ENCODE measurements at regions not wholly inside any gene's neighbourhood (a gene's known extent, or its start where the extent isn't known, plus 50 kb on each side); places are given as distances from the start of the nearest gene placed in this dataset.
"Not testable (repeated sequence)": the region's sequence is repeated elsewhere in the genome, so short reads cannot be mapped to it uniquely, and the experiment has no call there.

- DNase-seq: no peak
Observed at GRCh38 chr11:134612140-134613030, 200.3 kb upstream of the B3GAT1 start.

DNA sequence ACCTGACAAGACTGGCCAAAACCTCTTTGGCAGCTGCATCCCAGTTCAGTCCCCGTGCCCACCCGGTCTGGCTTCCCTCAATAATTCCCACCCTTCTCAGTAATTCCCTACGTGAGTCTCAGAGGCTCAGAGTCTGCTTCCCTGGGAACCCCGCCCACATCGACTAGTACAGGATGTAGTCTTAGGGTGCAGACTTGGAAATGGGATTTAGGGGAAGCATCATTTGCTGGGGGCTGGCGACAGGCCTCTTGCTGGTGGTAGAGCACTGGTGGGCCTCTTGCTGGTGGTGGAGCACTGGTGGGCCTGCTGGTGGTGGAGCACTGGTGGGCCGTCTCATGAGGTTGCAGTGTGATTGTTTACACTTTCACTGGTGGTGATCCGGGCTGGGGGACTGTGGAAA, 199.5 kb upstream of the B3GAT1 start:
- no peak for DNase-seq

- no peak for DNase-seq
Observed at GRCh38 chr11:134610116-134610910, 198.3 kb upstream of the B3GAT1 start.

DNA sequence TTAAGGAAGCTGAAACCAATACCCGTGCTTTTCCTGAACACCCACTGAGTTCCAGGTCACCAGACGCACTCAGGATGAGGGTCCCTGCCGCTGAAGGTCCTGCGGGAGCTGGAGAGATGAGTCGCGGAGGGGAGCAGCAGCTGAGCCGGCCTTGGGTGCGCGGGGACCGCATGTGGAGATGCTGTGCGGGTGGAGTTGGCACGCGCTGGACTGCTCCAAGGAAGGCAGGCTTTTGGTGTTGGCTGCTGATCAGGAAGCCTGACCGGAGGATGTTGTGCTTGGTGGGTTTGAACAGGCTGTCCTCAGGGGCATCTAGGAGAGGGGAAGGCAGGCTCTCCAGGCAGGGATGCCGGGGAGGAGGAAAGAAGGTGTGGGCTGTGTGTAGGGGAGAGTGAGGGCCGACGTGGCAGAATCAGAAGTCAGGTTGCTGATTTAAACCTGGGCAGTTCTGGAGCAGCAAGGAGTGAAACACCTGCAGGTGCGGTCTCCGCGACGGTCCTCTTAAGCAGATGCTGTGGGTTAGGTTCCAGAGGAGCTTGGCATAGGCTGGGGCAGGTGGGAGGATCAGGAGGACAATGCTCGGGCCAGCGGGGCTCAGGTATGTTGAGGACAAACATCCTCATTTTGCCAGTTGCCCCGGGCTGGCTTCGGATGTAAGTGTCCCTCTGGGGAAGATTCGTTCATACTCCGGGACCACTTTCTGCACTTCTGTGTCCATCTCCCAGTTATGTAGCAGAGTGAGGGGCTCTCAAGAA, 197.5 kb upstream of the B3GAT1 start:
- DNase-seq: no peak

DNA sequence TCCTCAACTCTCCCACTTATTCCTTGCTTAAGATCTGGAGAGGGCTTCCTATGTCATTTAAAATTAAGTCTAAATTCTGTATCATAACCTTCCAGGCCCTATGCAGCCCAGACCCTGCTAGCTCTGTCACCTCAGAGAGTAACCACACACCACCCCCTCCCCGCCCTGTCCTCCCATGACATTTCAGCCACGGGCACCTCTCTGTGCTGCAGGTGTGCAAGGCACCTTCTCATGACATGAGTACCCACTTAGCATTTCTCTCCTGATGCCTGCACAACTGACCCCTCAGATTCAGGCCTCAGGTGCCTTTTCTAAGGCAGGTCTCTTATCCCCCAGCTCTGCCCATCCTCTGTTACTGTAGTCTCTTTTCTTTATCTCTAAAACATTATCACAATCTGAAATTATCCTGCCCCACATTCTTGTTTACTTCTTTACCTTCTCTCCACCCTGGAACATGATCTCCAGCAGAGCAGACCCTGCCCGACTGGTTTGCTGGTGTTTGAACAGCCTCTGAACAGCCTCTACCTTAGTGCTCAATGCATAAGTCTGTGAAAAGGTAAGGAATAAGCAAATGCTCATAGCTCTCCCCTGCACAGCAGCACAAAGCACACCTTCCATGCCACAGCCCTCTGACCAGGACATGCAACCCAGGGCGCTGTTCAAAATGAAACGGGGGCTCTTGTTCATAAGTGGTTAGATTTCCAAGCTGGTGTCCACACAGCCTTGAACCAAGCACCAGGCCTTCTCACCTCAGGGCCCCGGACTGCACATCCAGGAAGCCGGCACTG, 196.1 kb upstream of the B3GAT1 start:
- DNase-seq: no peak

- no peak for DNase-seq
Observed at GRCh38 chr11:134606251-134606650, 194.2 kb upstream of the B3GAT1 start.

GRCh38 chr11:134604886-134605285, 192.8 kb upstream of the B3GAT1 start:
- no peak for DNase-seq

DNA sequence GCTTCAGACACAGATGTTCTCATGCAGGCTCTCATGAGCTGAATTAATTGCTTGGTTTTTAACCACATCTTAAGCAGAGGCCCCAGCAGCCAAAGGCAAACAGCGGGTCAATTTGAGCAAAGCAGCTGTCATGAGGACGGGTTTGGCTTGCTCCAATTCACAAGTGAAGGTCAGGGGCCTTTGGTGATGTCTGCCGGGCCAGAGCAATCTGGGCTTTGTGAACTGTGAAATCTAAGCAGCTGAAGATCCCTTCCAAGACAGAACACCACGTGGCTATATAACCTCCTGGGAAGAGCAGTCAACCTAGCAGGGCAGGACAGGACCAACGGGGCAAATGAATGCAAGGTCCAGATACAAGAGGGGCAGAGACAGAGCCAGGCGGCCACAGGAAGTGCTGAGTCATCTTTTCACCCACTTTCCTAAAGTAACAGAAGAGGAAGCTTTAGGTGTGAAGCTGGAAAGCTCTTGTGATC, 187.3 kb upstream of the B3GAT1 start:
- DNase-seq: no peak

DNA sequence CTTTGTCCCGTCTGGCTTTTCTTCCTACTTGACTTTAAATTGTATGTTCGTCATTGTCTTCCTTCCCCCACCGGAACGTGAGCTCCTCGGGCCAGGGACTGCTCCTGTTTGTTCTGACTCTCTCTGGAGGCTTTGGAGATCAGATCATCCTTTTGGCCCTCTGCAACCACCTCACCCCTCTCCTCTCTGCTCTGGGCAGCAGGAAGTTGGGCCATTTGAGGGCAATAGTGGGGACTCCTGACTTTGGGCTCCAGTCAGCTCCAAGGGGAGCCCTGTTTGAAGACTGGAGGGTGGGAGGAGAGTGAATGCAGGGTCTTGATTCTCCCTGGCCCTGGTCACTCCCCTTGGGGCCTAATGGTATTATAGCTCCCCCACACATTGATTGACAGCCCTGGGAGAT, 186.3 kb upstream of the B3GAT1 start:
- DNase-seq: no peak

- DNase-seq: no peak
Observed at GRCh38 chr11:134597452-134597851, 185.4 kb upstream of the B3GAT1 start.

DNA sequence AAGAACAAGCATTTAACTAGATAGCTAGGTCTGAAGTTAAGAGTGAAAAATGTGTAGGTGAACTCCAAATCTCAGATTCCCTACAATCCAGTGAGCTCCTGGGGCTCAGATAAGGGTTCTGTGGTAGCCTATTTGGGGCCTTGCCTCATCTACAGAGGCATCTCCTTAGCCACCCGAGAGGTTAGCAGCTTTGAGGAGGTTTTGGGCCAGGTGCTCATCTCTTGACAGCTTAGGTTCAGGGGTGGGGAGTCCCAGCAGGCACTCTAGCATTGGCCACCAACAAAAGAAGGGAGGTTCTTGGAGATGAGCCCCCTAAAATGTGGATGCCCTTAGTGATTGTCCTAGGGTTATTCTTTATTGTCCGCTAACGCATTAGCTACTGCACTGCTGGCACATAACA, 184.4 kb upstream of the B3GAT1 start:
- DNase-seq: no peak

DNA sequence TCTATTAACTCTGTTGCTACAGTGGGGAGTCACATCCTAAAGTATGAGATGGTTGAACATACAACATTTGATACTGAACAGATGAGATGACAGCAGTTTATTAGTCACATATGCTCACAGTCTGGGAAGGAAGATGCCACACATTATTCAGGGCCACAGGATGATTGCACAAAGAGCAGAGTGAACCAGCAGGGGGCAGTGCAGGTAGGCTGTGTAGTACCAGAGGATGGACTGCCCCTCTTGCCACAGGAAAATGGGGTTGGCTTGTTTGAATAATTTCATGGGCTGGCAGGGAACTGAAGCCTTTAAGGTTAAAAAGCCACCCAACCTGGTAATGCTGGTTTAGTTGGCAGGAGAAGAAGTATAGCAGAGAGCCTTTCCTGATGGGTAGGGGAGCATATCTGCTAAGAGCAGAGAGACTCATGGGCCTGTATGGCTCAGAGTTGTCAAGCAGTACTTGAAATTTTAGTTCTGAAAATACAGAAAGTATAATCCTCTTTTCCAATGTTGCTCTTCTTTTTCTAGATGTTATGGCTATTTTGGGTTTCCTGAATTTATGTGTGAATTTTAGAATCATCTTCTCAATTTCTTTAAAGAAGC, 180.4 kb upstream of the B3GAT1 start:
- DNase-seq: peak; percentile 25

DNA sequence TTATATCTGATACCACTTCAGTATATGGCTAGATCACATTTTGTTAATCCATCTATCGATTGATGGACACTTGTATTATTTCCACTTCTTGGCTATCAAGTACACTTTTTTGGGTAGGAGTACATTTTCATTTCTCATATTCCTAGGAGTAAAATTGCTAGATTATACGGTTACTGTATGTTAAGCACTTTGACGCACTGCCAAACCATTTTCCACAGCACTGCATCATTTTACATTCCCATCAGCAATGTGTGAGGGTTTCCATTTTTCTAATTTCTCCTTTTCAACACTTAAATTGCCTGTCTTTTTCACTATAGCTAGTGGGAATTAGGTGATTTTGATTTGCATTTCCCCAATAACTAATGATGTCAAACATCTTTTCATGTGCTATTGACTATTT, 179.3 kb upstream of the B3GAT1 start:
- no peak for DNase-seq

GRCh38 chr11:134589129-134589528, 177.1 kb upstream of the B3GAT1 start:
- DNase-seq: no peak

DNA sequence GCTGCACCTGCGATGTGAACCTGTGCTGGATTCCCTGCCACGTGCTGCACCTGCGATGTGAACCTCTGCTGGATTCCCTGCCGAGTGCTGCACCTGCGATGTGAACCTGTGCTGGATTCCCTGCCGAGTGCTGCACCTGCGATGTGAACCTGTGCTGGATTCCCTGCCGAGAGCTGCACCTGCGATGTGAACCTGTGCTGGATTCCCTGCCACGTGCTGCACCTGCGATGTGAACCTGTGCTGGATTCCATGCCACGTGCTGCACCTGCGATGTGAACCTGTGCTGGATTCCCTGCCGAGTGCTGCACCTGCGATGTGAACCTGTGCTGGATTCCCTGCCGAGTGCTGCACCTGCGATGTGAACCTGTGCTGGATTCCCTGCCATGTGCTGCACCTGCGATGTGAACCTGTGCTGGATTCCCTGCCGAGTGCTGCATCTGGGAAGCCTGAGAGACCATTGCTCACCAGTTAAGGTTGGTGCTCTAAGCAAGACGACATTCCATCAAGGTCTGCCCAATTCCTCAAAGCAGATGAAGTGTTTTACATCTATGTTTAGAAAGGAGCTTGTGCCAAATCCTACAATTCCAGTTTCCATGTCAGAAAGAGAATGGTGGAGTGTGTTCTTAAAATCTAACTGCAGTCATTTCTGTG, 176.5 kb upstream of the B3GAT1 start:
- not testable (repeated sequence) for DNase-seq

DNA sequence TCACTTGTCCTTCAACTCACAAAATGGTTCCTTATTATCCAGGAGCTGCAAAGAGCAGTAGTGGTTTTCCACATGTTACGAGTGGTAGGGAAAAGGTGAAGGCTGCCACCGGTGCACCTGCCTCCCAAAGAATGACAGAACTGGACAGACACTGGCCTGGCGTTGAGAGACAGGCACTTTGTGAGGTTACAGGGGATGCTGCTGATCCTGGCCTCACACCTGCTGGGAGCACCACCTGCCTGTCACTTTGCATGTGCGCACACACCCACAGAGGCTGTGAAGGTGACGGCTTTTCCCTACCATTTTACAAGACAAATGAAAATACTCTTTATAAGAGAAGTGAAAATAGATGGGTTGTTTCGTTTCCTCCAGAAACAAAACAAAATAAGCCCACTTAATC, 175.3 kb upstream of the B3GAT1 start:
- no peak for DNase-seq

GRCh38 chr11:134586726-134587125, 174.7 kb upstream of the B3GAT1 start:
- DNase-seq: no peak

GRCh38 chr11:134585666-134586610, 173.9 kb upstream of the B3GAT1 start:
- DNase-seq: no peak

GRCh38 chr11:134584706-134585445, 172.8 kb upstream of the B3GAT1 start:
- DNase-seq: no peak
